ENCODE measurements at regions not wholly inside any gene's neighbourhood (a gene's known extent, or its start where the extent isn't known, plus 50 kb on each side); places are given as distances from the start of the nearest gene placed in this dataset.

DNA sequence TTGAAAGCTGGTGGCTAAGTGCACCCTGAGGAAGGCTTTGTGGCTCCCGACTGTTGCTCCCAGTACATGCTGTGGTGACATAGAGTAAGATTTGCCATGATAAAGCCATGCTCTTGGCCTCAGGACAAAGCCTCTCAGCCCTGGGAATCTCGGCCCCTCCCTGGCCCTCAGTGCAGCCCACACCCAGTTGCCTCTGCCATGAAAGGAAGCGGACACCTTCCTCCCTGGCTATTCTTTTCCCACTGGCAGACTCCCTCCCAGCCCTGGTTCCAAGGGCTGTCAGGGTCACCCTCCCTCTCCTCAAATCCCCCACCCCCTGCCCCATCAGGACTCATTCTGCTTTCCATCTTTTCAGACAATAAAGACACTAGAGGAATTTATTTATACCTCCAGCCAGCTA lies 119.8 kb upstream of the NEO1 start:
- TF ChIP-seq, protein P1, sequence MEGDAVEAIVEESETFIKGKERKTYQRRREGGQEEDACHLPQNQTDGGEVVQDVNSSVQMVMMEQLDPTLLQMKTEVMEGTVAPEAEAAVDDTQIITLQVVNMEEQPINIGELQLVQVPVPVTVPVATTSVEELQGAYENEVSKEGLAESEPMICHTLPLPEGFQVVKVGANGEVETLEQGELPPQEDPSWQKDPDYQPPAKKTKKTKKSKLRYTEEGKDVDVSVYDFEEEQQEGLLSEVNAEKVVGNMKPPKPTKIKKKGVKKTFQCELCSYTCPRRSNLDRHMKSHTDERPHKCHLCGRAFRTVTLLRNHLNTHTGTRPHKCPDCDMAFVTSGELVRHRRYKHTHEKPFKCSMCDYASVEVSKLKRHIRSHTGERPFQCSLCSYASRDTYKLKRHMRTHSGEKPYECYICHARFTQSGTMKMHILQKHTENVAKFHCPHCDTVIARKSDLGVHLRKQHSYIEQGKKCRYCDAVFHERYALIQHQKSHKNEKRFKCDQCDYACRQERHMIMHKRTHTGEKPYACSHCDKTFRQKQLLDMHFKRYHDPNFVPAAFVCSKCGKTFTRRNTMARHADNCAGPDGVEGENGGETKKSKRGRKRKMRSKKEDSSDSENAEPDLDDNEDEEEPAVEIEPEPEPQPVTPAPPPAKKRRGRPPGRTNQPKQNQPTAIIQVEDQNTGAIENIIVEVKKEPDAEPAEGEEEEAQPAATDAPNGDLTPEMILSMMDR (IDR thresholded peaks at IDR 0.05): no peak
- TF ChIP-seq POLR2A (IDR thresholded peaks at IDR 0.05): no peak

All from breast epithelium (tissue), 3 donors.